ENCODE measurements at regions not wholly inside any gene's neighbourhood (a gene's known extent, or its start where the extent isn't known, plus 50 kb on each side); places are given as distances from the start of the nearest gene placed in this dataset.

DNA sequence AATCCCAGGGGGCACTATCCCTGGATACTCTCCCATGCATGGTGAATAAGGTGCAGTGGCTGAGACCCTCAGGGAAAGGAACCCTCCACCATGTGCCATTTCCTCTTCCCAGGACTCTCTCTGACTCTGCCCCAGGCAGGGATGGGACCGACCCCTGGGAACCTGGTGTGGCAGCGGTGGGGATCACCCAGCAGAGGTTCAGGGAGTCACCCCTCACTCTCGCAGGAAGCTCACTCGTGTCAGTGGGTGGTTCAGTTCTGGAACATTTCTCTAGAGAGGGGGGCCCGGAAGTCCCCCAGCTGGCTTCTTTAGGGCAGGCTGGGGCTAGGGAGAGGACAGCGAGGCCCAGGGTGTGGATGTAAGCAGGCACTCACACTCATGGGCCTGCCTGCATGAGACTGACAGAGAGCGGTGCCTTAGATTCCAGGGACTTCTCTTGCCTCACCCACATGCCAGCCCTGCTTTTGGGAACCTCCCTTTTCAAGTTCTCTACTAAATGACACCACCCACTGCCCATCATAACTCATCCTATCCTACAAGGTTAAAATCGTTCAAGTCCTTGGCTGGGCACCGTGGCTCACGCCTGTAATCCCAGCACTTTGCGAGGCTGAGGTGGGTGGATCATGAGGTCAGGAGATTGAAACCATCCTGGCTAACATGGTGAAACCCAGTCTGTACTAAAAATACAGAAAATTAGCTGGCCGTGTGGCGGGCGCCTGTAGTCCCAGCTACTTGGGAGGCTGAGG, 109.7 kb upstream of the SDK2 start:
- no peak for DNase-seq (ENCODE audit: low read depth in 2 of 2, low spot score in 1 of 2)

DNA sequence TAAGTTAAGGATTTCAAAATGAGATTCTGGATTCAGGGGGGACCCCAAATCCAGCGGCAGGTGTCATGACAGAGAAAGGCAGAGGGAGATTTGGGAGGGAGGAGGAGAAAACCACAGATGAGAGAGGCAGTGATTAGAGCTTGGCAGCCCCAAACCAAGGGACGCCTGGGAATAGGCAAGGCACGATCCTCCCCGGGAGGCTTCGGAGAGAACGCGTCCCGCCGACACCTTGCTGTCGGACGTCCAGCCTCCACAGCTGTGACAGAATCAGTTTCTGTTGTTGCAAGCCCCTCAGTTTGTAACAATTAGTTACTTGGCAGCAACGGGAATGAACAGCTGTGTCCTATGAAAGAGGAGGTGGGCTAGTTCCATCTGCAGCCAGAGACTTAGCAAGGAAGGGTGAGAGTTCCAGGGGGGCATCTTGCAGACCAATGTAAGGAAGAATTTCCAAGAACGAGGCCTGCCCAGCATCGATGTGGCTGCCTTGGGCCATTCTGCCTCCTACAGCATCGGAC, 110.7 kb upstream of the SDK2 start:
- DNase-seq (ENCODE audit: low read depth in 2 of 2, low spot score in 1 of 2): no peak

DNA sequence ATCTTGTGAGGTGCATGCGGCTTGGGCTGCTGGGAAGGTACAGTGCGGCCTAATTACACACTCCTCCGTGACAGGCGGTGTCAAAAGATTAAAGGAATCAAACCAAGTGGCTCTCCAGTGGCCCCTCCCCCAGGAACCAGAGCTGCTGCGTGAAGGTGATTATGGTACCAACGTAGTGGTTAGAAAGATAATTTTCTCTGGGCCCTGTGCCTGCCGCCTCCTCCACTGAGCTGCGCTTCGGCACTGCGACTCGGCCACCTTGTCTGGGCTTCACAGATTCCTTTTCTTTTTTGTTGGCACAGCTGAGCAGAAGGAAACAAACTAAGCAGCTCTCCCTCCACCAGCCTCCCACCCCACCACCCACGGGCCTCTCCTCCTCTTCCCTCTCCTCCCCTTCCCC, 113.2 kb upstream of the SDK2 start:
- DNase-seq (ENCODE audit: low read depth in 2 of 2, low spot score in 1 of 2): no peak

DNA sequence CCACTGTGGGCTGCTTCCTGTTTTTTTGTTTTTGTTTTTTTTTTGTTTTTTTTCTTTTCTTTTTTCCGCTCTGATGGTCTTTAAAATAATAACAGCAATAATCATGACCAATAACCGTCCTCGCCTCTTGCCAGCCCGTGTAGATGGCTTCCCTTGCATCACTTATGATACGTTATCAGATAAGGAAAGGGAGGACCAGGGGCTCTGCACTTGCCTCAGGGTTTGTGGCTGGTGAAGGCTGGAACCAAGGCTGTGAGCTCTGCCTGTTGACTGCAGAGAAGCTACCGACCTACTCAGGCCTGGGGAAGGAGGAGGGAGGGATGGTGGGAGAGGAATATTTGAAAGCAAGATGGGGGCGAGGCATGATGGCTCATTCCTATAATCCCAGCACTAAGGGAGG, 114.0 kb upstream of the SDK2 start:
- DNase-seq (ENCODE audit: low read depth in 2 of 2, low spot score in 1 of 2): no peak

DNA sequence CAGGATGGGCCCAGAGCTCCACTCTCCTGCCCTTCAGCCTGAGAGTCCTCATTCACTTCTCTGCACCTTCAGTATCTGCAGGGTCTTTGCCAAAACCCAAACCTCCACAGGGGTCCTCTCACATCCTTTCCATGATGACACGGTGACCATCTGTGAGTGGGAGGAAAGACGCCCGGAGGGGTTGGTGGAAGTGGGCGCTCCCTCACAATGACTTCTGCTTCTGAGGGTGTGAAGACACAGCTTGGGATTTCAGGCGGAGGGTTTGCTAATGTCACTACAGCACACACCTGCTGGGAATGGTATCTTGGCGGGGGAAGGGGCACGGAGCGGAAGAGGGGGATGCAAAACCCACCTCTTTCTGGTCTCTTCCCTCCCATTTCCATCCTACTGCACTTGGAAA, 115.1 kb upstream of the SDK2 start:
- no peak for DNase-seq (ENCODE audit: low read depth in 2 of 2, low spot score in 1 of 2)

DNA sequence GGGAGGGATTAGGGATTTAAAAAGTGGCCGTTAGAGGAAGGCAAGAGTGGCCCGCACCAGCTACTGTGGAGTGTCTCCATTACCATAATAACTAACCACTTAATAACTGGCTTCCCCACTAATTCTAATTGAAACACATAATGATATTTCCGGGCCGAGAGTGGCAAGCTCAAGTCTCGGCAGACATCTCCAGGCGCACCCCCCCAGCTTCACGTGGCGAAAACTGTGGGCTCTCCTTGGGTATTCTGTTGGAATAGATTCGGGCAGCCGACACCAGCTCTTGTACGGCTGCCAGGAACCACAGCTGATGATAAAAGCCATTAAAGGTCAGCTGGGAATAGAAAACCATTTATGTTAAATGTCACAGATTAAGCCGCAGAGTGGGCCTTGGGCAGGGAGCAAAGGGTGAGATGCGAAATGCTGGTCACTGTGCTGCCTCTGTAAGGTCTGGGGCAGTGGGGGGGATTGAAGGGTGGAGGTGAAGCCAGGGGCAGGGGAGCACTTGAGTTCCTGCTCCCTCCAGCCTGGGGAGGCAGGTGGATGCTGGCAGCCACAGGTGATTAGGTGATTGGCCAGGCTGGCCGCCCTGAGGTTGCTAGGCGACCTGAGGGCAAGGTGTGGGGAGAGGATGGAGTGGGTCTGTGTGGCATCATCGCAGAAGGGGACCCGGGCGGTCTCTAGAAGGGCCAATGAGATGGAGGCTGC, 115.6 kb upstream of the SDK2 start:
- no peak for DNase-seq (ENCODE audit: low read depth in 2 of 2, low spot score in 1 of 2)

- no peak for DNase-seq (ENCODE audit: low read depth in 2 of 2, low spot score in 1 of 2)
These were observed 116.2 kb upstream of the SDK2 start for GRCh38 chr17:73760439-73760758.

- DNase-seq (ENCODE audit: low read depth in 2 of 2, low spot score in 1 of 2): no peak
These were observed 121.7 kb upstream of the SDK2 start for GRCh38 chr17:73765824-73766563.

DNA sequence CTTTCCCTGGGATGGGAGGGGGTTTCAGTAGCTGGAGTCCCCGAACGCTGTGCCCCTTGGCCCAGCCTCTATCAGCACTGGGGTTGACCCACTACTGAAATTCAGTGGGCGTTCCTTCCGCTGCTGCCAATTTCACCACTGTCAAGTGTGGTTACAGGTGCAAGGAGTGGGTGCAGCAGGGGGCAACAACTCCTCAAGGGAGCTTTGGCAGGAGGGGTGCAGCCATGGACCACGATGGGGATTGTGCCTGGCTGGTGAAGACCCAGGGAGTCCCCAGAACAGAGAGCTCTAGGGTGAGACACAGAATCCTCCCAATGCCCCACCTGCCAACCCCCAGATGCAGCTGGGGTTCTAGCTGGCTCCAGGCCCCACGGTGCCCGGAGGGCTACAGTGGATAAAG, 123.5 kb upstream of the SDK2 start:
- no peak for DNase-seq (ENCODE audit: low read depth in 2 of 2, low spot score in 1 of 2)

DNA sequence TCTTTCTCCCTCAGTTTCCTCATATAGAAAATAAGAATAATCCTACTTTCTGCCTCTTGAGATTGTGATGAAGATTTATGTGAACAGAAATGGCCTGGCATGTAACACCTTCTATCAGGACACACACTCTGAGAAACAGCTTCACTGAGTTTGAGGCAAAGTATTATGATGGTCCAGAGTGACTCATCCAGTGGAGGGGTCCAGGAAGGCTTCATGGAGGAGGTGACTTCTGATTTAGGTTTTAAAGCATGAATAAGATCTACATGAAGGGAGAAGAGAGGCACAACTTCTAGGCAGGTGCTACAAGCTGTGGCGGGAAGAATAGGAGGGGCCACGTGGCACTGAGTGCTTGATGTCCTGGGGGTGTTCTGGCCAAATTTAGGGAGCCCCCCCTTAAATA, 124.4 kb upstream of the SDK2 start:
- DNase-seq (ENCODE audit: low read depth in 2 of 2, low spot score in 1 of 2): no peak

DNA sequence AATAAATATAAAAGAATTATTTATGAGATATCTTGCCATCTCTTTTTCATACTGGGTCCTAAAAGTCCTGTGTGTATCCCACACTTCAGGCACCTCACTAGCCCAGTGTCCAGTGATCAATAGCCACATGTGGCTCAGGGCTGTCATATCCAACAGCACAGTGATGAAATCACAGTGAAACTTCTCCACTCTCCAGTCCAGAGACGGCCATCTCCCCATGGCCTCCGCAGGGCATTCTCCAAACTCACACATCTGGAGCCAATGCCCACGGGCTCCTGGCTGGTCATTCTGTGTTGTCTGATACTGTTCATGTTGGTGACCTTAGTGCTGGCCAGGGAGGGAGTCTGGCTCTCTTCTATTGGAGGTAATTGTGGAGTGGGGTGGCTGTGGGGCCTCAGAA, 125.2 kb upstream of the SDK2 start:
- DNase-seq (ENCODE audit: low read depth in 2 of 2, low spot score in 1 of 2): no peak

DNA sequence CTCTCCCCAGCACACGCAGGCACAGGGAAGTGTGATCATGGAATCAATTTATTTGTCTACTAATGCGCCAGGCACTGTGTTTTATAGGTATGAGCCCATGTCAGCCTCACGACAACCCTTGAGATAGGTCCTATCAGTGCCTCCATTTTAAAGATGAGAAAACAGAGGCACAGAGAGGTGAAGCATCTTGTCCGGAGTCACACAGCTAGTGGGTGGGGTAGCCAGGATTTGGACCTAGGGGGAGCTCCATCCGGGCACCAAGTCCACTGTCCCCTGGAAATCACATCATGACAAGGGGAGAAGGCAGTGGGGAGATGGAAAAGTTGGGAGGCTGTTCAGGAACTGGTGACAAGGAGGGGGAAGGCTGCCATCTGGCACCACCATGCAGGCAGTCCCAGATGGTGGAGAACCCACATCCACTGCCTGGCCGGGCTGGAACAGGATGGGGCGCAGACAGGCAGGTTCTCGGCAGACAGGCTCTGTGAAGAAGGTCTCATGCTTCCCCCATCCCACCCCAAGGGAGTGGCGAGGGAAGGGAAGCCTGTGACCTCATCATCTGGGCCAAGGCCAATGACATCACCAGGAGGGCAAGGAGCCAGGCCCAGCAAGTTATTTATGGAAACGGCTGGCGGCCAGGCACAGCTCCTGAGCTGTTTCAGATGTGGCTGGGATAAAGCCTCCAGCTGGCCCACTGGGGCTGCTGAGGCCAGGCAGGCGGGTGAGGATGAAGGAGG, 126.0 kb upstream of the SDK2 start:
- no peak for DNase-seq (ENCODE audit: low read depth in 2 of 2, low spot score in 1 of 2)

DNA sequence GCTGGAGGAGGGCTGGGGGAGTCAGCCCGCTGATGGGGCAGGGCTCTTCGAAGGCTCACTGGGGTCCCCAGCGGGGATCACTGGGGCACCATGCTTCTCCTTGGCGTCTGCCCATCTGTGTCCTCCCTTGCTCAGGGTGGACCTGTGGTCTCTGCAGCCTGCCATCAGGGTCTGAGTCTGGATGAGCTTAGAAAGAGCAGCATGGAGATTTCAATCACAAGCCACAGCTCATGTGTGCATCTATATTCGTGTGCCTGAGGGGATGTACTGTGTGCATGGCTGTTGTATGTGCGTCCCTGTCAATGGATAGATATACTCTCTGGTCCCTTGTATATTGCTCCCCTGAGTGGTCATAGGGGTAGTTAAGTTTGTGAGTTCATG, 126.6 kb upstream of the SDK2 start:
- no peak for DNase-seq (ENCODE audit: low read depth in 2 of 2, low spot score in 1 of 2)

DNA sequence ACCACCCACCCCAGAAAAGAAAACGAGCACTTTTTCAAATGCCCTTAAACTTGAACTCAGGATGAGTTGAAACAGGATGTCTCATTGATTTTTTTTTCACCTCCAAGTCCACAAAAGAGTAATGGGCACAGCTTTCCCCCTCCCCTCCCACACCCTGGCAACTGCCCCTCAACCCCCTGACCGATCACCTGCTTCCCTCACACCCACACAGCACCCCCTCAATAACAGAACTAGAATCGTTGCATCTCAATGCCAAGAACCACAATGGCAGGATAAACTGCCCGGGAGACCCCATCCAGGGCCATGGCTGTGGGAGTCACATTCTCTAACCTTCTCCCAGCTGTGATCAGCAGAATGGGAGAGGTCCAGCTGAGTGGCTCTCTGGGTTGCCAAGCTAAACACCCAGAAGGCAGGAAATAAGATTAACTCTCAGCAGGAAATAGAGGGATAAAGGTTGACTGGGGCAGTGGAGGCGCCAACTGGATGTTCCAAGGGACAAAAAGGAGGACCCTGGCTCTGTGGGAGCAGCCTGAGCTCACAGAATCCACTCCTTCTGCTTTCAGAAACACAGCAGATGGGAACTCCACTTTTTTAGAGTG, 128.0 kb upstream of the SDK2 start:
- DNase-seq (ENCODE audit: low read depth in 2 of 2, low spot score in 1 of 2): no peak

DNA sequence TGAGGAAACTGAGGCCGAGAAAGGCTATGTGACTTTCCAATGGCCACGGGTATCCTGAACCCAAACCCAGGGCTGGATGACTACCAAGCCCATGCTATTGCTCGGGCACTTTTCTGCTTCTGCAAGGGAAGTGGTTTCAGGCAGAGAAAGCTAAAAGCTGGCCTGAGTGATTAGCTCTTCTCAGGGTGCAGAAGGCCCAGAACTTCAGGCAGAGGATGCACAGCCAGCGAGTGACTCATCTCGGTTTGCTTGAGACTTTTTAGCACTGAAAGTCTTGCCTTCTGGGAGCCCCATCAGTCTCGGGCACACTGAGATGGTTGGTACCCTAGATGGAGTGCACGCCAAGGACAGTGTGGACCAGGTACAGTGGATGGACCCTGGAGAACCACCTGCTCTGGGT, 129.5 kb upstream of the SDK2 start:
- DNase-seq (ENCODE audit: low read depth in 2 of 2, low spot score in 1 of 2): no peak

GRCh38 chr17:73774852-73775251, 130.6 kb upstream of the SDK2 start:
- no peak for DNase-seq (ENCODE audit: low read depth in 2 of 2, low spot score in 1 of 2)

- DNase-seq (ENCODE audit: low read depth in 2 of 2, low spot score in 1 of 2): no peak
These were observed 132.3 kb upstream of the SDK2 start for GRCh38 chr17:73776351-73777130.

GRCh38 chr17:73777131-73777449, 132.8 kb upstream of the SDK2 start:
- DNase-seq (ENCODE audit: low read depth in 2 of 2, low spot score in 1 of 2): no peak

GRCh38 chr17:73782231-73782630, 138.0 kb upstream of the SDK2 start:
- DNase-seq (ENCODE audit: low read depth in 2 of 2, low spot score in 1 of 2): no peak

- DNase-seq (ENCODE audit: low read depth in 2 of 2, low spot score in 1 of 2): no peak
These were observed 138.6 kb upstream of the SDK2 start for GRCh38 chr17:73782641-73783381.

All from stimulated activated CD8-positive, alpha-beta memory T cell treated with anti-CD3 and anti-CD28 coated beads, Interleukin-4, amount 100 ng/mL, for 1 hour (primary cell).